Neural cell (in vitro differentiated cells): ENCODE measurements at regions not wholly inside any gene's neighbourhood (a gene's known extent, or its start where the extent isn't known, plus 50 kb on each side); places are given as distances from the start of the nearest gene placed in this dataset.

Experiments
- EZH2 ChIP-seq: fragments of 200-600, 300-800 bp; shearing (Covaris generic), sonication (generic); IDR thresholded peaks from 2 replicates; pipeline ENCODE4 v1.6.1; 2014; ENCODE audit warnings: antibody characterized with exemption, low read length, borderline replicate concordance, mild to moderate bottlenecking; ENCODE audit not compliant: insufficient read depth, poor library complexity, severe bottlenecking
- RAD21 ChIP-seq: fragments of 450-650 bp; conservative IDR thresholded peaks from 2 replicates; pipeline ENCODE4 v1.6.1; 2014; ENCODE audit warnings: antibody characterized with exemption, mild to moderate bottlenecking, moderate library complexity
- TF ChIP-seq, protein P1 (sequence below): fragments of 450-650 bp; IDR thresholded peaks from 2 replicates; pipeline ENCODE4 v1.5.1; 2014; ENCODE audit warnings: antibody characterized with exemption, mild to moderate bottlenecking, moderate library complexity; ENCODE audit not compliant: poor library complexity, severe bottlenecking

DNA sequence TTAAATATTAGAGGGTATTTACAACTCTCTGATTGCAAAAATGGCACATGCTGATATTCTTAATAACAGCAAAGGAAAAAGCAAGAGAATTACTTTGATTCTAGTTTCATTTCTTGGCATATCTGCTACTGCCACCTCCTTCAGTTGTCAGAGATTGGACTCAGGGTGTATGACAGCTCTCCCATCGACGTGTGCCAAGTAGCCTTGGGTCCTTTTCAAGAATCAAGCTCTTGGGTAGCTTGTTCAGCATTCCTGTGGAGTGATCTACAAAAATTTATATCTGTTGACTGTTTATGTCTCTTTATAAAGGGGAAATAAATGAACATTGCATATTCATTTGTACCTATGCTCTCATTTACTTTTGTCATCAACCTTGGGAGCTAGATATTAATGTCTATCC, 315.6 kb downstream of the PRR16 start:
- TF ChIP-seq, protein P1, sequence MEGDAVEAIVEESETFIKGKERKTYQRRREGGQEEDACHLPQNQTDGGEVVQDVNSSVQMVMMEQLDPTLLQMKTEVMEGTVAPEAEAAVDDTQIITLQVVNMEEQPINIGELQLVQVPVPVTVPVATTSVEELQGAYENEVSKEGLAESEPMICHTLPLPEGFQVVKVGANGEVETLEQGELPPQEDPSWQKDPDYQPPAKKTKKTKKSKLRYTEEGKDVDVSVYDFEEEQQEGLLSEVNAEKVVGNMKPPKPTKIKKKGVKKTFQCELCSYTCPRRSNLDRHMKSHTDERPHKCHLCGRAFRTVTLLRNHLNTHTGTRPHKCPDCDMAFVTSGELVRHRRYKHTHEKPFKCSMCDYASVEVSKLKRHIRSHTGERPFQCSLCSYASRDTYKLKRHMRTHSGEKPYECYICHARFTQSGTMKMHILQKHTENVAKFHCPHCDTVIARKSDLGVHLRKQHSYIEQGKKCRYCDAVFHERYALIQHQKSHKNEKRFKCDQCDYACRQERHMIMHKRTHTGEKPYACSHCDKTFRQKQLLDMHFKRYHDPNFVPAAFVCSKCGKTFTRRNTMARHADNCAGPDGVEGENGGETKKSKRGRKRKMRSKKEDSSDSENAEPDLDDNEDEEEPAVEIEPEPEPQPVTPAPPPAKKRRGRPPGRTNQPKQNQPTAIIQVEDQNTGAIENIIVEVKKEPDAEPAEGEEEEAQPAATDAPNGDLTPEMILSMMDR = no peak
- TF ChIP-seq EZH2 = no peak
- TF ChIP-seq RAD21 = no peak
